IPS-15b (cell line): ENCODE measurements at regions not wholly inside any gene's neighbourhood (a gene's known extent, or its start where the extent isn't known, plus 50 kb on each side); places are given as distances from the start of the nearest gene placed in this dataset.
"Not testable (repeated sequence)": the region's sequence is repeated elsewhere in the genome, so short reads cannot be mapped to it uniquely, and the experiment has no call there.

Experiments used
- H3K27me3 ChIP-seq: one replicate; pipeline ENCODE4 v1.6.1; 2013; ENCODE audit warnings: low read length; ENCODE audit not compliant: control insufficient read depth, insufficient read depth
- H3K36me3 ChIP-seq: one replicate; pipeline ENCODE4 v1.6.1; 2013; ENCODE audit warnings: low read length; ENCODE audit not compliant: control insufficient read depth, insufficient read depth
- H3K4me1 ChIP-seq: one replicate; pipeline ENCODE4 v1.6.1; 2013; ENCODE audit warnings: mild to moderate bottlenecking, low read length; ENCODE audit not compliant: control insufficient read depth, insufficient read depth
- H3K4me3 ChIP-seq: one replicate; pipeline ENCODE4 v1.5.1; 2013; ENCODE audit warnings: low read depth, low read length
- H3K9ac ChIP-seq: one replicate; pipeline ENCODE4 v1.6.1; 2013; ENCODE audit warnings: low read depth, mild to moderate bottlenecking, low read length
- H3K9me3 ChIP-seq: one replicate; pipeline ENCODE4 v1.6.1; 2013; ENCODE audit warnings: mild to moderate bottlenecking, low read length; ENCODE audit not compliant: control insufficient read depth, insufficient read depth

GRCh38 chr21:20261364-20261763 lies 736.8 kb upstream of the NCAM2 start:
- H3K27me3 ChIP-seq: no peaks in the 10 kb centered on the region
- H3K36me3 ChIP-seq: no peaks in the 10 kb centered on the region
- H3K4me1 ChIP-seq: no peaks in the 10 kb centered on the region
- H3K9ac ChIP-seq: no peak overlapping the region
- H3K4me3 ChIP-seq: no peak overlapping the region
- no peaks in the 10 kb centered on the region for H3K9me3 ChIP-seq

- Histone ChIP-seq H3K36me3 (no peaks in the 10 kb centered on the region), H3K27me3 (no peaks in the 10 kb centered on the region)
Observed at GRCh38 chr21:20265707-20266440, 732.3 kb upstream of the NCAM2 start.

GRCh38 chr21:20266441-20266710 lies 731.8 kb upstream of the NCAM2 start:
- Histone ChIP-seq H3K27me3 (no peaks in the 10 kb centered on the region), H3K4me3 (no peak overlapping the region), H3K9ac (no peak overlapping the region), H3K36me3 (no peaks in the 10 kb centered on the region), H3K4me1 (no peaks in the 10 kb centered on the region), H3K9me3 (no peaks in the 10 kb centered on the region)

More at GRCh38 chr21:20265707-20266440, 732.3 kb upstream of the NCAM2 start:
- Histone ChIP-seq H3K9ac (no peak overlapping the region), H3K4me3 (no peak overlapping the region), H3K9me3 (no peaks in the 10 kb centered on the region), H3K4me1 (no peaks in the 10 kb centered on the region)

GRCh38 chr21:20270365-20271055 lies 727.7 kb upstream of the NCAM2 start:
- Histone ChIP-seq H3K36me3 (no peaks in the 10 kb centered on the region), H3K4me1 (peaks cover 13% of the 10 kb centered on the region), H3K4me3 (no peak overlapping the region), H3K27me3 (no peaks in the 10 kb centered on the region), H3K9ac (no peak overlapping the region), H3K9me3 (no peaks in the 10 kb centered on the region)

- Histone ChIP-seq H3K9me3 (no peaks in the 10 kb centered on the region), H3K27me3 (no peaks in the 10 kb centered on the region), H3K36me3 (no peaks in the 10 kb centered on the region), H3K9ac (no peak overlapping the region), H3K4me3 (no peak overlapping the region), H3K4me1 (peaks cover 22% of the 10 kb centered on the region)
Observed at GRCh38 chr21:20272791-20273362, 725.3 kb upstream of the NCAM2 start.

GRCh38 chr21:20276377-20276776 lies 721.8 kb upstream of the NCAM2 start:
- Histone ChIP-seq H3K4me3 (no peak overlapping the region), H3K9ac (no peak overlapping the region), H3K4me1 (peaks cover 25% of the 10 kb centered on the region), H3K36me3 (no peaks in the 10 kb centered on the region), H3K27me3 (no peaks in the 10 kb centered on the region), H3K9me3 (no peaks in the 10 kb centered on the region)

- H3K27me3 ChIP-seq: no peaks in the 10 kb centered on the region
- no peak overlapping the region for H3K9ac ChIP-seq
- no peak overlapping the region for H3K4me3 ChIP-seq
- H3K4me1 ChIP-seq: peaks cover 25% of the 10 kb centered on the region
- no peaks in the 10 kb centered on the region for H3K36me3 ChIP-seq
- H3K9me3 ChIP-seq: no peaks in the 10 kb centered on the region
Observed at GRCh38 chr21:20276954-20277353, 721.3 kb upstream of the NCAM2 start.

GRCh38 chr21:20283836-20284235 lies 714.4 kb upstream of the NCAM2 start:
- H3K9me3 ChIP-seq: no peaks in the 10 kb centered on the region
- H3K27me3 ChIP-seq: no peaks in the 10 kb centered on the region
- no peaks in the 10 kb centered on the region for H3K4me1 ChIP-seq
- no peaks in the 10 kb centered on the region for H3K36me3 ChIP-seq
- H3K9ac ChIP-seq: no peak overlapping the region
- no peak overlapping the region for H3K4me3 ChIP-seq

- H3K9me3 ChIP-seq: no peaks in the 10 kb centered on the region
- H3K4me1 ChIP-seq: no peaks in the 10 kb centered on the region
- H3K9ac ChIP-seq: no peak overlapping the region
- no peaks in the 10 kb centered on the region for H3K36me3 ChIP-seq
- H3K4me3 ChIP-seq: no peak overlapping the region
- H3K27me3 ChIP-seq: no peaks in the 10 kb centered on the region
Observed at GRCh38 chr21:20292280-20292679, 705.9 kb upstream of the NCAM2 start.

GRCh38 chr21:20292854-20293253 lies 705.4 kb upstream of the NCAM2 start:
- not testable (repeated sequence) for H3K36me3 ChIP-seq, H3K27me3 ChIP-seq, H3K9ac ChIP-seq, H3K4me3 ChIP-seq, H3K9me3 ChIP-seq, H3K4me1 ChIP-seq

- no peak overlapping the region for H3K9ac ChIP-seq
- no peaks in the 10 kb centered on the region for H3K27me3 ChIP-seq
- H3K36me3 ChIP-seq: no peaks in the 10 kb centered on the region
- no peaks in the 10 kb centered on the region for H3K9me3 ChIP-seq
- H3K4me1 ChIP-seq: no peaks in the 10 kb centered on the region
- H3K4me3 ChIP-seq: no peak overlapping the region
Observed at GRCh38 chr21:20301395-20301794, 696.8 kb upstream of the NCAM2 start.

- Histone ChIP-seq H3K4me3 (no peak overlapping the region), H3K4me1 (no peaks in the 10 kb centered on the region), H3K9me3 (no peaks in the 10 kb centered on the region), H3K36me3 (no peaks in the 10 kb centered on the region), H3K9ac (no peak overlapping the region), H3K27me3 (no peaks in the 10 kb centered on the region)
Observed at GRCh38 chr21:20302084-20302483, 696.1 kb upstream of the NCAM2 start.
